HG03342 (cell line): ENCODE measurements at regions not wholly inside any gene's neighbourhood (a gene's known extent, or its start where the extent isn't known, plus 50 kb on each side); places are given as distances from the start of the nearest gene placed in this dataset.
"Not testable (repeated sequence)": the region's sequence is repeated elsewhere in the genome, so short reads cannot be mapped to it uniquely, and the experiment has no call there.

Source experiments
- ATAC-seq: cut with Tn5 transposase; IDR thresholded peaks from one replicate; pipeline ENCODE4 v1.9.1; 2021; ENCODE audit warnings: mild to moderate bottlenecking, moderate library complexity; ENCODE audit not compliant: unreplicated experiment

DNA sequence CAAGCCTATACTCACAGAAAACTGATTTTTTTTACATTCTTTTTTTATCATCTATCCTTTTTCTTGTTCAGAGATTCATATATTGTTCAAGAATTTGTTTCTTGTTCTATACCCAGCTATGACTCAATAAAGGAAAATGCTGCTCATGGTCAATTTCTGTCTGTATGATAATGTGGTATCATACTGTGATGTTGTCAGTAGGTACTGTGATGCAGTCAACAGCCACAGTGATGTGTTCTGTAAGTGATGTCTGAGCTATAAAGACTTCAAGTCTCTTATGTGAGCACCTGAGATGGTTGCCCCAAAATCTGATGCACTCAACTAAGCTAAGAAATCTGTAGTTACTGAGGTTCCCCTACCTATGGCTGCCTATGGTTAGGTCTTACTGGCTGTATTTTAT is 294.2 kb upstream of the GRIN3A start:
- ATAC-seq, result no peak

DNA sequence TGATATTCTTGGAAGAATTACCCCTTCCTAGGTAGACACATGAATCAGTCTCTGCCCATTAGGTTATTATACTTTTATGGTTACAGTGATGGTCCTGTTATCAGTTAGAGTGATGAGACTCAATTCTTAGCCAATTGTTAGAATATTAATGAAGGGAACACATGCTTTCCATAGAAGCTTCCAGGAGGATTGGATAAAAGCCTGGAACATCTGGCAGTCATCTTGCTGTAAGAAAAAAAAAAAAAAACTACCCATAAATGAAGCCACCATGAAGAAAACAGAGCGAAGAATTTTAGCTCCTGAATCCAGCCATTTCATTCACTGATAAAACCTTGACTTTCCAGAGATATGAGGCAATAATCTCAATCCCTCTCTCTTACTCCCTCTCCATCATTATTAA is 262.5 kb upstream of the GRIN3A start:
- no peak for ATAC-seq

DNA sequence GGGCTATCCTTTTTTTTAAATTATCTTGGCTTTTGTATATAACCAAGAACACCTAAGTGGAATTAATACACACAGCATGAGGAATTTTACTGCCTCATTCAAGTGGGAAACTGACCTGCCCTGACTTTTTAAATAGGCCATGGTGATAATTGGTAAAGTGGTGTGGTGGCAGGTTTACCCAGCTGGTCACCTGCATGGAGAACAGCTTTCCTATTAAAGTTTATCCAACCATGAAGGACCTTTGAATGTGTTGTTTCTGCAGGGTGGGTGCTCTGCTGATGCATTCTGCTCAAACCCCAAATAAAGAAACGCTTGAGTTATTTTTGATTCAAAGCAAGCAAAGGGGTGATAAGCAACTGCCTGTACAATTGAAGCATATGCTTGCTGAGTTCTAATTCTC is 261.0 kb upstream of the GRIN3A start:
- ATAC-seq, result no peak

DNA sequence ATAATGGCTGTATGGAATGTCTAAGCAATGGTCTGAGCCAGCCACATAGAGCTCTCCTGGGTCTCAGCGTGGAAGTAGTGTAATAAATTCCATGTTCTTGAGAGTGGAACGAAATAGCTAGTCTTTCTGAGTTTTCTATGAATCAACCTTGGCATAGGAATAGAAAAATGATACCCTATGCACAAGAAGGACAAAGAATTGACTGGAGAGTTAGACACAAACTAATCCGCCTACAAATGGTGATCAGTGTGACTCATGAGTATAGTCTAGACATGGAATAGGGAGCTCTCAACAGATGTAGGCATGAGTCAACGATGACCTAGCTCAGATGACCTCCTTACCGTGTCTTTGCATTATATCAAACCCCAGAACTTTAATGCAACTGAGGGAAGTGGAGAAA is 256.8 kb upstream of the GRIN3A start:
- no peak for ATAC-seq

DNA sequence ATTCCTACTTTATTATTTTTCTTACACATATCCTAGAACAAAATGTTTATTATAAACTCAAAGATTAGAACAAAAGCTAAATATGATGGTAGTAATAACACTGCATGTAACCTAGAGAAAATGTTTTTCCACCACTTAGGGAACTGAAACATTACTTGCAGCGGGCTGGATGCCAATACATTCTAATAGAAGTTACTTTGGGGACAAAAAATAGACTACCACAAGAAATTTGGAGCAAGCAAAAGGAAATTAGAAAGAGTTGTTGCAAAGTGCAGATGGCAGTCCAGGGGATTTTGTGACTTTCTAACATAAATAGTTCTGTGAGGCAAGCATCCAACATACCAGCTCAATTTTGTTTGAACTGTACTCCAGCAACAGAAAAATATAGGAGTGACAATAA is 255.3 kb upstream of the GRIN3A start:
- ATAC-seq, result no peak

DNA sequence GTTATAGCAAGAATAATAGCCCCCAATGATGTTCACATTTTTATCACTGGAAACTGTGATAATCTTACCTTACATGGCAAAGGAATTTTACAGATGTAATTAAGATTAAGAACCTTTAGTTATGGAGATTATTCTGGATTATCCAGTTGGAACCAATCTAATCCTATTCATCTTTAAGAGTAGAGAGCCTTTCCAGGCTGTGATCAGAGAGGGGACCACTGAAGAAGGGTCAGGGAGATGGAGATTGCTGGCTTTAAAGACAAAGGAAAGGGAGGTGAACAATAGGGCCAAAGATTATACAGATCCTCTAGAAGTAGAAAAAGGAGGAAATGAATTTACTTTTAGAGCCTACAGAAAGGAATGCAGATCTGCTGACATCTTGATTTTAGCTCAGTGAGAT is 253.5 kb upstream of the GRIN3A start:
- no peak for ATAC-seq

DNA sequence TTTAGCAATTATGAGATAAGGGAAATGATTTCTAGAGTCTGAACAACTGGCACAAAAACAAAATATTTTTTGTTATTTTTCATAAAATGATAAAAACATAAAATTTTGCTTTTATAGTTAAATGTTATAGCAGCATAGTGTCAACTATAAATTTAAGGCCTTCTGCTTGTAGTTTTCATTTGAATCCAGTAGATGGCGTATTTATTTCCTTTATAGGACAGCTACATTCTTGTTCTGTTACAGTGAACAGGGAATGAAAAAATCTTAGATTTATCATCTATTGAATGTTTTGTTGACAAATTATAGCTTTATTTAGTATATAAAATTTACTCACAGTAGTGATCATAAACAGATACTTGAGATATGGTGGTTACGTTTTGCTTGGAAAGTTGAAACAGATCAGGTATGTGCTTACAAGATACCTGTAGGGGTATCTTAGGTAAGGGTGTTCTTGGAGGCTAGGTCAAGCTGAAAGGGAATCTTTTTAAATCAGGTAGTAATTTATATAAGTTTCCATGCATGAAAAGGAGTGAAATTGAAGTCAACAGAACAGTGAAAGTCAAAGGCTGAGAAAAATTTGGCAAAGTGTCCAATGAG is 239.3 kb upstream of the GRIN3A start:
- ATAC-seq, result peak; percentile 76

DNA sequence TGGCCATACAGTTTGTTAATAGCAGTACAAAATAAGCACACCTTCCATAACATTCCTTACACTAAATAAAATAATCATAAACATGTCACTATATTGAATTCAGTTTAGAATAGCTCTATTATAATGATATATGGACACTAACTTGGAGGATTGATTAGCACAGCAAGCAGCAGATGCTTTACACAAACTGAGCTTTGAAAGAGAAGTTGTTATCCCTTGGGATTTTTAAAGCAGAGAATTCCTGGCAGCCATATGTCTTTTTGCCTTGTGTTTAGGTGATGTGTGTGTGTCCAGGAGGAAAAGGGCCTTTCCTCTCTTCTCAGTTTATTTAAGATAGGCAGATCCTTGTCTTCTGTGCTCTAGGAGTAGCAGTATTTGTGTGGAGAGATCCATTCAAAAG is 232.2 kb upstream of the GRIN3A start:
- no peak for ATAC-seq

DNA sequence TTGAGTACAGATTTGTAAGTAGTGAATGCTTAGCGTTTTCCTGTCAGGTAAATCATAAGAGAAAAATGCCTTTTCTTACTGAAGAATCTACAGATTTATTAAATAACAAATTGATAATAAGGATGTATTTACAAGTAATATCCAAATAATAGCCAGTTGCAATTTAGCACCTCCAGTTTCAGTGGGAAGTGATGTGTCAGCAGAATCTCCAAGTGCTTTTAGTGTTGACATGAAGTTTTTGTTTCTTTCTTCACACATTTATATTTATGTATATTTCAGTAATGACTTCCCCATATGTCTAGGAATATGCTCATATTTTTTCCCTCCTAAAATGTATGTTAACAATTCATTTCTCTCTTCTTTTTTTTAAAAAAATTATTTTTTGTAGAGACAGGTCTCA is 229.9 kb upstream of the GRIN3A start:
- no peak for ATAC-seq

DNA sequence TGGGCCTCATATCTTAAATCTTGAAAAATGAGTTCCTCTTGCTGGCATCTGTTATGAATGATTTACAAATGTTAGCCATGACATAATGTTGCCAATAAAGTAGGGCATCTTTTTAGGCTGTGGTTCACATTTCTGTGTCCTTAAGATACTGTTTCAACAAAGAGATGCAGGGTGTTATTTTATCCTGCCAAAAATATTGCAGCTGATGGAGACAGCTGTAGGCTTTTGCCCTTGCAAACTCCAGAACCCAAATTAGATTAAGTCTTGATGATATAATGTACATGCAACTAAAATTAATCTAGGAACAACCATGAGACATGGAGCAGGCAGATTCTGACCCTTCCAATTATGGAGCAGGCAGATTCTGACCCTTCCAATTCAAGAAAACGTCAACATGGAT is 228.2 kb upstream of the GRIN3A start:
- no peak for ATAC-seq

DNA sequence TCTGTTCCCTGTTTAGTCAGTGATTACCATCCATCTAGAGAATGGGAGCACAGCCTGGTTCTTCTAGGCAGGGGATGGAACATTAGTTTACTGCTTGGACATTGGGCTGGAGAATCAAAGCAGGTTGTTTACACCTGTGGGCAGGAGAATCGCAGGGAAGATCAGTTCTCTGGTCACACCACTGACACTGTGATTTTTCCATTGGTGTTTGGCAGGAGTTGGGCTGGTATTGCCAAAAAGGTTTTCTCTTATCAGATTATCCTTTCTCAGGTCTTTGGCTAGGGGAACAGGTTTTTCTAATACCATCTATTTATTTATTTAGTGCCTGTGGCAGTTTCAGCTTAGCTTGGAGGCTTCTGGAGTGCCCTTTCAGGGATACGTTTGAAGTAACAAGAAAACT is 219.3 kb upstream of the GRIN3A start:
- no peak for ATAC-seq

DNA sequence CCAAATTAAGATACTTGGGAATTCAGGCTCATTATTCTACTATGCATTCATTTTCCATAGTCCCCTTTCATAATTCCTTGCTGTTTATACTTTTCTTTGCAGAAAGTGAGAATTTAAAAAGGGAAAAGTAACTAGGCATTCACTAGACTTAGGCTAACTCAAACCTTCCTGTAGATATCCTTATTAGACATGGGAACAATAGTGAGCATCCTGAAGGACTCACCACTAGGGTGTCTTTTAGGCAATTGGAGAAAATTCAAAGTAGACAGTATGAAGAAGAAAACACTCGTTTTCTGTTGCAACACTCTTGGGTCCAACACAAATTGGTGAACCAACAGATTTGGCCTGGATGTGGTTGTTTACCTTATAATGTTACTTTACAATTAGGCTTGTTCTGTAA is 213.2 kb upstream of the GRIN3A start:
- ATAC-seq, result no peak

DNA sequence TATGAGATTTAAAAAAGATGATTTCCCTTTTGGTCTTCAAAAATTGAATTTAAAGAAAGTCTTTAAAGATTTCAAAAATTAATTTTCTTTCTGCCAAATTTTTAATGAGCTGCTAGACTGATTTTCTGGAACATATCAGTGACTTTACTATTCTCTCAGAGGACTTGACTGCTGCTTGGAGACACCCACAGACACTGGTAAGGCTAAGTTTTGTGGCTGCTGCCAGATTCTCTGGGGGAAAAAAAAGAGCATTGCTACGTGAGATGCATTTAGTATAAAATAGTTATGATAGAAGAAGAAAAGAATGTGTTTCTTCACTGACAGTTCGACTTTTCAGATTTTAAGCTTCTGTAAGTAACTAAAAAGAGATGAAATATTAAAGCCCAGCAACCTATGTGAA is 193.3 kb upstream of the GRIN3A start:
- no peak for ATAC-seq

DNA sequence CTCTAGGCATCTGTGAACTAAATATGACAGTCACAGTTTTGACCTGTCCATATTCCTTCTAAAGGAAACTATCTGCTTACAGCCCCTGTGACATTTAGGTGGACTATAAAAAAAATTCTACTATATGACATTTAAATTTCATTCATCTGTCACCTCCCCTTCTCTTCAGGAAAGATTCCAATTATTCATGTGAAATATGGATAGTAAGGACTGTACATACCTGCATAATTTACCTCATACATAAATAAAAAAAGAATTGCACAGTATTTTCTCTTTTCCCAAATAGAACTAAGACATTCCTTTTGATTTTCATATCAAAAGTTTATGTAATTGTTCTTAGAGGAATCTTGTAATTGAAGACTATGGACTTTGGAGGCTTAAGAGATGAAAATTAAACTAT is 192.3 kb upstream of the GRIN3A start:
- no peak for ATAC-seq

DNA sequence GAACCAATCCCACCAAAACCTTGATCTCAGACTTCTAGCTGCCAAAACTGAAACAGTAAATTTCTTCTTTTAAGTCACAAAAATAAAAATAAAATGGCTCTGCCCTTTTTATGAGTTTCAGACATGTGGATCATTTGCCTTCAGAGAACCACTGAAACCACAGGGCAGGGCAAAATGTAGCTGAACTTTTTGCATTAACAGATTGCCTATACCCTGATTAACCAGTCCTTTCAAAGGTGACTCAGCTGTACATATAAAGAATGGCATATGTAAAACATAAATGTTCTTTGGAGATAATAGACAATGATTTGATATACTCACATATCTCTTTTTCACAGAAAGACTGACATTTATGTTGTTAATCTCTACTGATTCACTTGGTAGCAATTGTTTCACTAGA is 187.1 kb upstream of the GRIN3A start:
- no peak for ATAC-seq

DNA sequence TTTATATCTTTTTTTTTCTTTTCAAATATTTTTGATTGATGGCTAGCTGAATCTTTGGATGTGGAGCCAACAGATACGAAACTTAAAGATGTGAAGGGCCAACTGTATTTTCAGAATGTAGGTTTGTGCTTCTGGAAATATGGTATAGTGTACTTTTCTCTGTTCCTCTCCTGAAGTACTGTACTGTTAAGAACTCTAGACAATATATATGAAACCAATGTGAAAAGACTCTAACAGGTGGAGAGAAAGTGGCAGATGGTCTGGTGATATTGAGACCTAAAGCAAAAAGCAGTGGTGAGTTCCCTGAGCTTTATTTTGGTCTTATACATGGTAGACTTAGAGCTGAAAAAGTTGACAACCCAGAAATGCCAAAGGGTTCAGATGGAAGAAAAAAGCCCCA is 185.0 kb upstream of the GRIN3A start:
- no peak for ATAC-seq

DNA sequence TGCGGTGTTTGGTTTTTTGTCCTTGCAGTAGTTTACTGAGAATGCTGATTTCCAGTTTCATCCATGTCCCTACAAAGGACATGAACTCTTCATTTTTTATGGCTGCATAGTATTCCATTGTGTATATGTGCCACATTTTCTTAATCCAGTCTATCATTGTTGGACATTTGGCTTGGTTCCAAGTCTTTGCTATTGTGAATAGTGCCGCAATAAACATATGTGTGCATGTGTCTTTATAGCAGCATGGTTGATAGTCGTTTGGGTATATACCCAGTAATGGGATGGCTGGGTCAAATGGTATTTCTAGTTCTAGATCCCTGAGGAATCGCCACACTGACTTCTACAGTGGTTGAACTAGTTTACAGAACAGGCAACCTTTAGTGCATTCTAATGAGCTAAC is 178.5 kb upstream of the GRIN3A start:
- not testable (repeated sequence) for ATAC-seq

DNA sequence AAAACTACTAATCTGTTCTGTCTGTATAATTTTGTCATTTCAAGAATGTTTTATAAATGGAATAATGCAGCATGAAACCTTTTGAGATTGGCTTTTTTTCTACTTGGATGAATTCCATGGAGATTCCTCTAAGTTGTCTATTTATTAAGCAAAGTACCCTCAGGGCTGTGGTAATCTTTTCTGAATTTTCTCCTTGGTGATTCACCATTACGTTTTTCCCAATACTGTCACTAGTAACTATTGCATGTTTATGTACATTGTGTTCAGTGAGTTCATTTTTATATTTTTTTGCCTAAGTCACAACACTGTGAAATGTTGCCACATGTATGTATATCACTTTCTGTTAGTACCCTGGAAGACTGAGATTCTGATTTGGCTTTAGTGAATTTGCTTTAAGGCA is 177.0 kb upstream of the GRIN3A start:
- ATAC-seq, result no peak

DNA sequence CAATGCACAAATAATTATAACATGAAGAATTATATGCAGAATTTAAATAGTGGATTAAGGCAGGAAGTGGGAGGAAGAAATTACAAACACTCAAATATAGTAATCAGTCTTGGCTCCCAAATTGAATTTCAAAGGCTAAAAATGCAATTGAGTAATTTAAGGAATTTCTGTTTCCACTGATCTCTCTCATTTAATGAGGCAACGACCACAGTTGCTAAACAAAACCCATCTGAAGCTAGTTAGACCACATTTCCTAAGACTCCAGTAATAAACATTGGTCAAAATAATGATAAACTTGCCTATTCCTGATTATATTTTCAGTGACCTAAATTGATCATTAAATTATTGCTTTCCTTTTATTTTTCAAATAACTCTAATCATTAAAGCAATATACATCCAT is 174.3 kb upstream of the GRIN3A start:
- ATAC-seq, result no peak

DNA sequence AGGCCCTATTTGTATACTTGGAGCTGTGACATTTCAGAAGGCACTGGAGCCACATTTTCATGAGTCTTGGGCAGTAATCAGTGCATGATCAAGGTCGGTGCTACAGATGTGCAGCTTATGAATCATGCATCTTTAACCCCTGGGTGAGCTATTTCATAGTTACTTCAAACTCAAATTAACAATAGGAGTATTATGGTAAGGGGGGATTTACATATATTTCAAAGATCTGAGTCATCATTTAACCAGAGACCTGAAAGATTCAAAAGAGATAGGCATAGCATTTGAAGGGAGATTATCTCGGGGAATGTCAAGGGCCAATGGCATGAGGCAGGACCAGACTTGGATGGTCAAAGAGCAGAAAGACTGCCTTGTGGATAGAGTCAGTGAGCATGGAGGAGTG is 169.0 kb upstream of the GRIN3A start:
- ATAC-seq, result no peak

DNA sequence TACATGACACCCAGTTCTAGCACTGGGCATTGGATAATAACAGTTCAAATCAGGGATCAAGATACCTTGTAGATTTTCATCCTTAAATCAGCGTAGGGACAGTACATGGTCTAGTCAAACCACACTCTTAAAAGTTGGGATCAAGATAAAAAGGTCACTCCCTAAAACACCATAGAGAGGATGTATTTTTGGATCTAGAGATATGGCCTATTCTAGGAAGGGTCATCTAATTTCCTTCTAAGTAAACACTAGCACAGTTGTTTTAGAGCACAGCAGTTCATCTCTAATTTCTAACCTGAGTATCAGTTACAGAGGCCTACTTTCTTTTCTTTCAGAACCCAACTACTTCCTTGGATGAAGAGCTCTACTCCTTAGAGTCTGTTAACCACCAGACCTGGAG is 166.4 kb upstream of the GRIN3A start:
- no peak for ATAC-seq

DNA sequence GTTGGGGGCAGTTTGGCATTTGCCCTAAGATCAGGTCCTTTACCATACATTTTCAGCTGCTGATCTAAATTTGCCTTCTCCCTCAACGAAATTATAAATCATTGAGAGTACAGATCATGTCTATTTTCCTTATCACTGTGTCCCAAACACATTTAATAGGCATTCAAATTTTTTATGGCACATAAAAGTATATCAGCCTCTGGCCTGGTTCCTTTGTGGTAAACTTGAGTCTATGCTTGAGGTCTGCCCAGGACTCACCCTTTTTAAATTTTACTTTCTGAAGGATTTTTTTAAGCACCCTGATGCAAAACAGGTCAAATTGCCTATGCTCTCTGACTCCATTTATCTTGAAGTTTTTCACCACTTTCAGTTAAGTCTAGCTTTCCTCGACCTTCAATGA is 163.6 kb upstream of the GRIN3A start:
- no peak for ATAC-seq

DNA sequence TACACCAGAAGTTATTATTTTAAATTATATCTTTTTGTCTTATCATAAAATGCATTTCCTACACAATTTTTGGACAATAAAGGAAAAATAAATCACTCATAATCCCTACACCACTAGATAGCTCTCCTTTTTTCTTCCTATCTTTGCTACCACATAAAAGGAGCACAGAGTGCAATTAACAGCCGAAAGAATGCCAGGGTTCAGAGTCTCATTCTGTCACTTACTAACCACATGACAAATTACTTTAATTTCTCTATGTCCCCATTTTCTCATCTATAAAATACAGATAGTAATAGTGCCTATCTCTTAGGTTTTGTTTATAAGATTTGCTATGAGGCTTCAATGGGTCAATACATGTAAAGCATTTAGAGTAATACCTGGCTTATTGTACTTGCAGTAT is 158.7 kb upstream of the GRIN3A start:
- no peak for ATAC-seq
